ENCODE measurements at regions not wholly inside any gene's neighbourhood (a gene's known extent, or its start where the extent isn't known, plus 50 kb on each side); places are given as distances from the start of the nearest gene placed in this dataset.
"Not testable (repeated sequence)": the region's sequence is repeated elsewhere in the genome, so short reads cannot be mapped to it uniquely, and the experiment has no call there.

GRCh38 chr2:175684466-175684865, 317.6 kb downstream of the LNPK start:
- Histone ChIP-seq H3K4me3 (no peak overlapping the region), H3K27me3 (no peaks in the 10 kb centered on the region), H3K36me3 (no peaks in the 10 kb centered on the region), H3K9me3 (no peaks in the 10 kb centered on the region), H3K4me1 (no peaks in the 10 kb centered on the region), H3K27ac (no peak overlapping the region)
- WGBS, 2 donors = 59 to 71% methylated on average over 4 of the region's 4 CpGs
- intact Hi-C loops (cut with DNase I) = loop anchor here (10.0 kb wide), 1 partner anchor 320 kb away; no protein-coding TSS in a partner anchor
- TF ChIP-seq EP300 (IDR thresholded peaks at IDR 0.05) (no peak), CTCF (IDR thresholded peaks at IDR 0.05) (no peak), POLR2A (IDR thresholded peaks at IDR 0.05) (no peak), POLR2AphosphoS5 (IDR thresholded peaks at IDR 0.05) (no peak)
- DNase-seq = no peak

- WGBS, 2 donors = 76% methylated on average over 2 of the region's 2 CpGs
- intact Hi-C loops (cut with DNase I) = loop anchor here (10.0 kb wide), 1 partner anchor 315 kb away; no protein-coding TSS in a partner anchor
- TF ChIP-seq CTCF (IDR thresholded peaks at IDR 0.05) = no peak
- no peak for TF ChIP-seq POLR2A (IDR thresholded peaks at IDR 0.05)
- TF ChIP-seq EP300 (IDR thresholded peaks at IDR 0.05) = no peak
- TF ChIP-seq POLR2AphosphoS5 (IDR thresholded peaks at IDR 0.05) = no peak
- Histone ChIP-seq H3K4me1 (no peaks in the 10 kb centered on the region), H3K27ac (no peak overlapping the region), H3K36me3 (no peaks in the 10 kb centered on the region), H3K4me3 (no peak overlapping the region), H3K9me3 (no peaks in the 10 kb centered on the region), H3K27me3 (no peaks in the 10 kb centered on the region)
- DNase-seq = no peak
Measured at GRCh38 chr2:175679728-175680127, 322.3 kb downstream of the LNPK start.

- no peaks in the 10 kb centered on the region for H3K36me3 ChIP-seq
- intact Hi-C loops (cut with DNase I) = no loop called here
- H3K4me1 ChIP-seq = no peaks in the 10 kb centered on the region
- no peaks in the 10 kb centered on the region for H3K9me3 ChIP-seq
- no peak for DNase-seq
- WGBS, 2 donors = 86 to 88% methylated on average over 4 of the region's 4 CpGs
- H3K27ac ChIP-seq = no peak overlapping the region
- no peak overlapping the region for H3K4me3 ChIP-seq
- no peaks in the 10 kb centered on the region for H3K27me3 ChIP-seq
- TF ChIP-seq POLR2A (IDR thresholded peaks at IDR 0.05) (no peak), POLR2AphosphoS5 (IDR thresholded peaks at IDR 0.05) (no peak)
Measured at GRCh38 chr2:175679231-175679630, 322.8 kb downstream of the LNPK start.

GRCh38 chr2:175677880-175678279, 324.2 kb downstream of the LNPK start:
- Histone ChIP-seq H3K27ac (no peak overlapping the region), H3K4me3 (no peak overlapping the region), H3K9me3 (no peaks in the 10 kb centered on the region), H3K36me3 (no peaks in the 10 kb centered on the region), H3K27me3 (no peaks in the 10 kb centered on the region), H3K4me1 (no peaks in the 10 kb centered on the region)
- TF ChIP-seq CTCF (IDR thresholded peaks at IDR 0.05) = no peak
- intact Hi-C loops (cut with DNase I) = no loop called here
- DNase-seq = no peak
- WGBS, 2 donors = 92 to 93% methylated on average over 2 of the region's 2 CpGs

- Histone ChIP-seq H3K4me1 (no peaks in the 10 kb centered on the region), H3K9me3 (no peaks in the 10 kb centered on the region), H3K27me3 (no peaks in the 10 kb centered on the region), H3K36me3 (no peaks in the 10 kb centered on the region), H3K4me3 (no peak overlapping the region), H3K27ac (no peak overlapping the region)
- TF ChIP-seq CTCF (IDR thresholded peaks at IDR 0.05) (no peak), EP300 (IDR thresholded peaks at IDR 0.05) (no peak), POLR2AphosphoS5 (IDR thresholded peaks at IDR 0.05) (no peak), POLR2A (IDR thresholded peaks at IDR 0.05) (no peak)
- no peak for DNase-seq
- intact Hi-C loops (cut with DNase I) = no loop called here
- 70 to 71% methylated on average over 3 of the region's 3 CpGs for WGBS, 2 donors
Measured at GRCh38 chr2:175676813-175677212, 325.3 kb downstream of the LNPK start.

- H3K4me1 ChIP-seq; DNase-seq; H3K27me3 ChIP-seq; H3K4me3 ChIP-seq; H3K27ac ChIP-seq; intact Hi-C loops (cut with DNase I); H3K9me3 ChIP-seq; H3K36me3 ChIP-seq: not testable (repeated sequence)
- 75 to 84% methylated on average over 7 of the region's 7 CpGs for WGBS, 2 donors
Measured at GRCh38 chr2:175668804-175669203, 333.3 kb downstream of the LNPK start.
